ENCODE measurements at regions not wholly inside any gene's neighbourhood (a gene's known extent, or its start where the extent isn't known, plus 50 kb on each side); places are given as distances from the start of the nearest gene placed in this dataset.
A peak's percentile ranks its signal among the peaks of the same experiment; 100 is the strongest.

DNA sequence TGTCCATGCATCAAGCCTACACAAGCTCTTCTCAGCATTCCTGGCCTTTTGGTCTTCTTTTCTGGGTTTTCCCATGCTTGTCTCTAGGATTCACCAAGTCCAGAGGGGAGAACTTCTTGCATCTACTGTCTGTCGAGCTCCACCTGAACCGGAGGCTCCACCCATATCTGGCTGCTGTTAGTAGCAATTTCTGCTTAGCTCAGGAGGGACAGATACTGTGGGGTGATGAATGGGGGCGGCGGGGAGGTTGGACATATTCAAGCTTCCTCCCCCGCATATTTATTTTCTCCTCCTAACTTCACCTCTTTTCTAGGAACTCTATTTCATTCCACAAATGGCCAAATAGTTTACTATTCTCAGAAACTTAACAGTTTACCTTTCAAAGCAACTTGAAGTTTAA is 163.5 kb downstream of the PTH2R start:
- intact Hi-C loops (cut with micrococcal nuclease; ENCODE audit: unreplicated experiment), result no loop called here
- ChIA-PET POLR2A (no interaction called here), CTCF (no interaction called here)
- H3K27ac ChIP-seq (ENCODE audit: low read length), result no peak overlapping the region
- no peaks in the 10 kb centered on the region for H3K36me3 ChIP-seq (ENCODE audit: control insufficient read depth, insufficient read depth, low read length)
- DNase-seq (ENCODE audit: low read depth, low spot score) (no peak), ATAC-seq (no peak)
- no peak overlapping the region for H3K4me3 ChIP-seq (ENCODE audit: low read depth in 2 of 2, low read length in 2 of 2)
- in situ Hi-C loops (cut with HindIII; ENCODE audit: low pct_unique_long_range_greater_than_20kb, low sequenced_read_pairs), result no loop called here
- no peaks in the 10 kb centered on the region for H3K9me3 ChIP-seq (ENCODE audit: control insufficient read depth, insufficient read depth, low read depth, low read length)
- BruUV-seq (replicated peaks), result no TSS peak
- H3K4me1 ChIP-seq (ENCODE audit: control insufficient read depth, insufficient read depth, low read length), result no peaks in the 10 kb centered on the region
- no peaks in the 10 kb centered on the region for H3K27me3 ChIP-seq (ENCODE audit: control insufficient read depth, insufficient read depth, low read length)
- TF ChIP-seq, protein P1, sequence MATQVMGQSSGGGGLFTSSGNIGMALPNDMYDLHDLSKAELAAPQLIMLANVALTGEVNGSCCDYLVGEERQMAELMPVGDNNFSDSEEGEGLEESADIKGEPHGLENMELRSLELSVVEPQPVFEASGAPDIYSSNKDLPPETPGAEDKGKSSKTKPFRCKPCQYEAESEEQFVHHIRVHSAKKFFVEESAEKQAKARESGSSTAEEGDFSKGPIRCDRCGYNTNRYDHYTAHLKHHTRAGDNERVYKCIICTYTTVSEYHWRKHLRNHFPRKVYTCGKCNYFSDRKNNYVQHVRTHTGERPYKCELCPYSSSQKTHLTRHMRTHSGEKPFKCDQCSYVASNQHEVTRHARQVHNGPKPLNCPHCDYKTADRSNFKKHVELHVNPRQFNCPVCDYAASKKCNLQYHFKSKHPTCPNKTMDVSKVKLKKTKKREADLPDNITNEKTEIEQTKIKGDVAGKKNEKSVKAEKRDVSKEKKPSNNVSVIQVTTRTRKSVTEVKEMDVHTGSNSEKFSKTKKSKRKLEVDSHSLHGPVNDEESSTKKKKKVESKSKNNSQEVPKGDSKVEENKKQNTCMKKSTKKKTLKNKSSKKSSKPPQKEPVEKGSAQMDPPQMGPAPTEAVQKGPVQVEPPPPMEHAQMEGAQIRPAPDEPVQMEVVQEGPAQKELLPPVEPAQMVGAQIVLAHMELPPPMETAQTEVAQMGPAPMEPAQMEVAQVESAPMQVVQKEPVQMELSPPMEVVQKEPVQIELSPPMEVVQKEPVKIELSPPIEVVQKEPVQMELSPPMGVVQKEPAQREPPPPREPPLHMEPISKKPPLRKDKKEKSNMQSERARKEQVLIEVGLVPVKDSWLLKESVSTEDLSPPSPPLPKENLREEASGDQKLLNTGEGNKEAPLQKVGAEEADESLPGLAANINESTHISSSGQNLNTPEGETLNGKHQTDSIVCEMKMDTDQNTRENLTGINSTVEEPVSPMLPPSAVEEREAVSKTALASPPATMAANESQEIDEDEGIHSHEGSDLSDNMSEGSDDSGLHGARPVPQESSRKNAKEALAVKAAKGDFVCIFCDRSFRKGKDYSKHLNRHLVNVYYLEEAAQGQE (IDR thresholded peaks at IDR 0.05; ENCODE audit: insufficient read depth in 1 of 2, low read depth in 2 of 2, low read length in 1 of 2), result no peak
- TF ChIP-seq, protein P2, sequence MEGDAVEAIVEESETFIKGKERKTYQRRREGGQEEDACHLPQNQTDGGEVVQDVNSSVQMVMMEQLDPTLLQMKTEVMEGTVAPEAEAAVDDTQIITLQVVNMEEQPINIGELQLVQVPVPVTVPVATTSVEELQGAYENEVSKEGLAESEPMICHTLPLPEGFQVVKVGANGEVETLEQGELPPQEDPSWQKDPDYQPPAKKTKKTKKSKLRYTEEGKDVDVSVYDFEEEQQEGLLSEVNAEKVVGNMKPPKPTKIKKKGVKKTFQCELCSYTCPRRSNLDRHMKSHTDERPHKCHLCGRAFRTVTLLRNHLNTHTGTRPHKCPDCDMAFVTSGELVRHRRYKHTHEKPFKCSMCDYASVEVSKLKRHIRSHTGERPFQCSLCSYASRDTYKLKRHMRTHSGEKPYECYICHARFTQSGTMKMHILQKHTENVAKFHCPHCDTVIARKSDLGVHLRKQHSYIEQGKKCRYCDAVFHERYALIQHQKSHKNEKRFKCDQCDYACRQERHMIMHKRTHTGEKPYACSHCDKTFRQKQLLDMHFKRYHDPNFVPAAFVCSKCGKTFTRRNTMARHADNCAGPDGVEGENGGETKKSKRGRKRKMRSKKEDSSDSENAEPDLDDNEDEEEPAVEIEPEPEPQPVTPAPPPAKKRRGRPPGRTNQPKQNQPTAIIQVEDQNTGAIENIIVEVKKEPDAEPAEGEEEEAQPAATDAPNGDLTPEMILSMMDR (IDR thresholded peaks at IDR 0.05), result no peak
- TF ChIP-seq POLR2AphosphoS5 (IDR thresholded peaks at IDR 0.05; ENCODE audit: low read depth, low read length) (no peak), SIN3A (IDR thresholded peaks at IDR 0.05; ENCODE audit: borderline replicate concordance, insufficient read depth, low read depth, low read length) (no peak), TCF7L2 (IDR thresholded peaks at IDR 0.05; ENCODE audit: low read depth, low read length) (no peak)

DNA sequence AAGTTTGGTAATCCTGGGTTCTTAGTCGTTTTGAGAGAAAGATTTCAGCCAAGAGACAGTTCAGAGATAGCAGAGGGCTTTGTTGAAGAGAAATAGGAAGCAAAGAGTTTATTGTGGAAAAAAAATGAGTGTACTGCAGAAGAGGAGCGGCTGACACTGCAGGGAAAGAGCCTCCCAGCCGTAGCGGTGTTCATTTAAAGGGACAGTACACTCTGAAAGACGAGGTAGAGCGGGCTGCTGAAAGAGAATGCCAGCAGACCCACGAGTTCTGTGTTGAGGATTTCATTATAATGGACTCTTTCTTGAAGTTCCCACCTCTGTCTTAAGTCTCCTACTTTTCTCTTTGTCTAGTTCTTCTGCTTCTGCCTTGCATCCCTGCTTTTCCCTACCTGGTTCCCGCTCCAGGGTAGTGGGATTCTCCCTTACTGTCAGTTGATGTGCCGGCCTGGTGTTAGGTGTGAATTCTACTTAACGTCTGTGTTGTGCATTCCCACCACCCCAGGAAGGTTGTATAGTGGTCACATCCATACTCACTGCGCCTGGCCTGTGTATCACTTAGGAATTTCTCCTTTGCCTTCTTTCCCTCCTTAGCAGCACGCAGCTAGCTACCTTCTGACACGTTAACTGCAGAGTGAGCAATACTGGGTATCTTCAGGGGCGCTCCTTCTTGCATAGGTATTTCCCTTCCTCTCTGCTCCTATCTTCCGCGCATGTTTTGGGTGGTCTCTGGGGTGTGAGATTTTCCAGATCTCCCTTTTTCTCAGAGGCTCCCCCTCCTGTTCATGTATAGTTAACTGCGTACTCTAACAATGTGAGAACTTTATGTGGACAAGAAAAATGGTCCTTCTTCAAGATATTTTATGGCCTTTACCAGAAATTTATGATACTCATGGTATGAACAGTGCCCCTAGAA is 164.5 kb downstream of the PTH2R start:
- Histone ChIP-seq H3K36me3 (ENCODE audit: control insufficient read depth, insufficient read depth, low read length) (no peaks in the 10 kb centered on the region), H3K27ac (ENCODE audit: low read length) (no peak overlapping the region), H3K27me3 (ENCODE audit: control insufficient read depth, insufficient read depth, low read length) (no peaks in the 10 kb centered on the region), H3K9me3 (ENCODE audit: control insufficient read depth, insufficient read depth, low read depth, low read length) (no peaks in the 10 kb centered on the region), H3K4me1 (ENCODE audit: control insufficient read depth, insufficient read depth, low read length) (no peaks in the 10 kb centered on the region), H3K4me3 (ENCODE audit: low read depth in 2 of 2, low read length in 2 of 2) (no peak overlapping the region)
- no peak for ATAC-seq
- DNase-seq (ENCODE audit: low read depth, low spot score), result no peak
- BruUV-seq (replicated peaks), result no TSS peak
- intact Hi-C loops (cut with micrococcal nuclease; ENCODE audit: unreplicated experiment) (no loop called here), in situ Hi-C loops (cut with HindIII; ENCODE audit: low pct_unique_long_range_greater_than_20kb, low sequenced_read_pairs) (no loop called here)
- ChIA-PET CTCF (no interaction called here), POLR2A (no interaction called here)
- TF ChIP-seq, protein P2 (IDR thresholded peaks at IDR 0.05), result peak; percentile 24
- no peak for TF ChIP-seq TCF7L2 (IDR thresholded peaks at IDR 0.05; ENCODE audit: low read depth, low read length)
